ENCODE measurements at regions not wholly inside any gene's neighbourhood (a gene's known extent, or its start where the extent isn't known, plus 50 kb on each side); places are given as distances from the start of the nearest gene placed in this dataset.

GRCh38 chr1:177865807-177866206 is 104.1 kb downstream of the SEC16B start:
- ATAC-seq = no peak
- no peaks in the 10 kb centered on the region for H3K9me3 Mint-ChIP-seq
- H3K36me3 Mint-ChIP-seq (ENCODE audit: low read depth) = no peaks in the 10 kb centered on the region
- TF ChIP-seq CTCF (IDR thresholded peaks at IDR 0.05) = no peak
- H3K4me3 Mint-ChIP-seq = no peak overlapping the region
- no peak for DNase-seq
- ChIA-PET POLR2A (no interaction called here), CTCF (no interaction called here)
- intact Hi-C loops (cut with micrococcal nuclease) = no loop called here
- H3K27me3 Mint-ChIP-seq = no peaks in the 10 kb centered on the region
- H3K4me1 Mint-ChIP-seq (ENCODE audit: low read depth) = no peaks in the 10 kb centered on the region
- no peak overlapping the region for H3K27ac Mint-ChIP-seq

- CTCF ChIA-PET = no interaction called here
- DNase-seq (no peak), ATAC-seq (no peak)
- H3K9me3 Mint-ChIP-seq = no peaks in the 10 kb centered on the region
- H3K4me1 Mint-ChIP-seq (ENCODE audit: low read depth) = no peaks in the 10 kb centered on the region
- H3K27ac Mint-ChIP-seq = no peak overlapping the region
- POLR2A ChIA-PET = no interaction called here
- no peaks in the 10 kb centered on the region for H3K27me3 Mint-ChIP-seq
- no peak for TF ChIP-seq CTCF (IDR thresholded peaks at IDR 0.05)
- intact Hi-C loops (cut with micrococcal nuclease) = no loop called here
- H3K36me3 Mint-ChIP-seq (ENCODE audit: low read depth) = no peaks in the 10 kb centered on the region
- no peak overlapping the region for H3K4me3 Mint-ChIP-seq
Observed at GRCh38 chr1:177864538-177865305, 105.1 kb downstream of the SEC16B start.

GRCh38 chr1:177863796-177864195 is 106.1 kb downstream of the SEC16B start:
- intact Hi-C loops (cut with micrococcal nuclease) = no loop called here
- Mint-ChIP-seq H3K4me3 (no peak overlapping the region), H3K27me3 (no peaks in the 10 kb centered on the region), H3K4me1 (ENCODE audit: low read depth) (no peaks in the 10 kb centered on the region), H3K9me3 (no peaks in the 10 kb centered on the region), H3K27ac (no peak overlapping the region), H3K36me3 (ENCODE audit: low read depth) (no peaks in the 10 kb centered on the region)
- CTCF ChIA-PET = no interaction called here
- no peak for DNase-seq
- no peak for TF ChIP-seq CTCF (IDR thresholded peaks at IDR 0.05)
- POLR2A ChIA-PET = no interaction called here
- ATAC-seq = no peak

- intact Hi-C loops (cut with micrococcal nuclease) = no loop called here
- no peaks in the 10 kb centered on the region for H3K9me3 Mint-ChIP-seq
- POLR2A ChIA-PET = no interaction called here
- H3K4me3 Mint-ChIP-seq = no peak overlapping the region
- no peak for TF ChIP-seq CTCF (IDR thresholded peaks at IDR 0.05)
- no peak for ATAC-seq
- no peak overlapping the region for H3K27ac Mint-ChIP-seq
- CTCF ChIA-PET = no interaction called here
- no peaks in the 10 kb centered on the region for H3K4me1 Mint-ChIP-seq (ENCODE audit: low read depth)
- DNase-seq = no peak
- no peaks in the 10 kb centered on the region for H3K36me3 Mint-ChIP-seq (ENCODE audit: low read depth)
- no peaks in the 10 kb centered on the region for H3K27me3 Mint-ChIP-seq
Observed at GRCh38 chr1:177862916-177863315, 106.9 kb downstream of the SEC16B start.

GRCh38 chr1:177859572-177859971 is 110.3 kb downstream of the SEC16B start:
- Mint-ChIP-seq H3K9me3 (no peaks in the 10 kb centered on the region), H3K27ac (no peak overlapping the region), H3K4me3 (no peak overlapping the region), H3K4me1 (ENCODE audit: low read depth) (no peaks in the 10 kb centered on the region), H3K27me3 (no peaks in the 10 kb centered on the region), H3K36me3 (ENCODE audit: low read depth) (no peaks in the 10 kb centered on the region)
- DNase-seq = no peak
- ChIA-PET POLR2A (interaction anchor here (0.7 kb wide), 1 partner anchor 1081 kb away, joined by 3 read pairs; no protein-coding TSS in a partner anchor), CTCF (no interaction called here)
- ATAC-seq = no peak
- intact Hi-C loops (cut with micrococcal nuclease) = no loop called here
- no peak for TF ChIP-seq CTCF (IDR thresholded peaks at IDR 0.05)

Data from activated CD8-positive, alpha-beta T cell treated with anti-CD3 and anti-CD28 coated beads for 36 hours (primary cell).